ENCODE measurements at regions not wholly inside any gene's neighbourhood (a gene's known extent, or its start where the extent isn't known, plus 50 kb on each side); places are given as distances from the start of the nearest gene placed in this dataset.

DNA sequence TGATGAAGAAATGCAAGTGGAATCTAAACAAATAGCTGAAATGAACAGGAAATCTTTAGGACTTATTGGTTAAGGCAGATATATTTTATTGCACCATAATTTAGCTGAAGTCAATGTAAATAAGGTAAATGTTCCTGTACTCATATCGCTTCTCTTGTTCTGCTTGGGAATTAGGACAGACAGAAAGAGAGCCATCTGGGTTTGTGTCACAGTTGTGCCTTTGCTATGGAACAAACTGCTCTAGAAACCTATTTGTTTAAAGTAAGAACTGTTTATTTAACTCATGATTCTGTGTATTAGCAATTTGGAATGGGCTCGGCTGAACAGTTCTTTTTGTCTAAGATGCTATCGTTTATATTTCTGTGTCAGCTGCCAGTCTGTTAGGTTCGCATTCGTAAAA lies 143.8 kb upstream of the KHDRBS2 start:
- TF ChIP-seq, protein P1, sequence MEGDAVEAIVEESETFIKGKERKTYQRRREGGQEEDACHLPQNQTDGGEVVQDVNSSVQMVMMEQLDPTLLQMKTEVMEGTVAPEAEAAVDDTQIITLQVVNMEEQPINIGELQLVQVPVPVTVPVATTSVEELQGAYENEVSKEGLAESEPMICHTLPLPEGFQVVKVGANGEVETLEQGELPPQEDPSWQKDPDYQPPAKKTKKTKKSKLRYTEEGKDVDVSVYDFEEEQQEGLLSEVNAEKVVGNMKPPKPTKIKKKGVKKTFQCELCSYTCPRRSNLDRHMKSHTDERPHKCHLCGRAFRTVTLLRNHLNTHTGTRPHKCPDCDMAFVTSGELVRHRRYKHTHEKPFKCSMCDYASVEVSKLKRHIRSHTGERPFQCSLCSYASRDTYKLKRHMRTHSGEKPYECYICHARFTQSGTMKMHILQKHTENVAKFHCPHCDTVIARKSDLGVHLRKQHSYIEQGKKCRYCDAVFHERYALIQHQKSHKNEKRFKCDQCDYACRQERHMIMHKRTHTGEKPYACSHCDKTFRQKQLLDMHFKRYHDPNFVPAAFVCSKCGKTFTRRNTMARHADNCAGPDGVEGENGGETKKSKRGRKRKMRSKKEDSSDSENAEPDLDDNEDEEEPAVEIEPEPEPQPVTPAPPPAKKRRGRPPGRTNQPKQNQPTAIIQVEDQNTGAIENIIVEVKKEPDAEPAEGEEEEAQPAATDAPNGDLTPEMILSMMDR (IDR thresholded peaks at IDR 0.05; ENCODE audit: poor library complexity, severe bottlenecking), result no peak
- no peak for TF ChIP-seq EZH2 (IDR thresholded peaks at IDR 0.05; ENCODE audit: borderline replicate concordance, insufficient read depth, low read length, poor library complexity, severe bottlenecking)
- no peak for TF ChIP-seq TAF1 (IDR thresholded peaks at IDR 0.05; ENCODE audit: low read depth)
- no peak for TF ChIP-seq EP300 (conservative IDR thresholded peaks at IDR 0.05; ENCODE audit: poor library complexity, severe bottlenecking)

Measured in neural cell (in vitro differentiated cells).